Islet of Langerhans (tissue), 1 donor: ENCODE measurements at regions not wholly inside any gene's neighbourhood (a gene's known extent, or its start where the extent isn't known, plus 50 kb on each side); places are given as distances from the start of the nearest gene placed in this dataset.

ENCODE experiments used
- FAIRE-seq: peaks from one replicate; lab custom pipeline; 2011; peaks lifted over from hg19 to GRCh38; lab: Jason Lieb, UNC

DNA sequence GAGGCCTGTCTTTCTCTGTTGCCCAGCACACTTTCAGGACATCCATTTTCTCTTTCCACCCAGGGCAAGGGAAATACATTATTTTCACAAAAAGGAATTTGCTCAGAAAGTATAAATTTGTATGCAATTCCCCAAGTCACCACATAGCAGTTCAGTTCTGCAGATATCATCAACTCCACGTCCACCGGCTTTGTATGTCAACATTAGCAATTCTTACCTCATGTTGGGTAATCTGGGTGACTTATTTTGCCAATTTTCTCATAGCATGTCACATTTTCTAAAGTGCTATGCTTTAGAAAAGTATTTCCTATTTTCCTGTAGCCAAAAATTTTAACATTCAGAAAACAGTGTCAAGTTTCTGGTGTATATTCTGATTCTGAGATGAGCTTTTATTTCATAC, 501.8 kb downstream of the EFNB2 start:
- FAIRE-seq, result no peak

GRCh38 chr13:106032441-106032840, 503.0 kb downstream of the EFNB2 start:
- no peak for FAIRE-seq

DNA sequence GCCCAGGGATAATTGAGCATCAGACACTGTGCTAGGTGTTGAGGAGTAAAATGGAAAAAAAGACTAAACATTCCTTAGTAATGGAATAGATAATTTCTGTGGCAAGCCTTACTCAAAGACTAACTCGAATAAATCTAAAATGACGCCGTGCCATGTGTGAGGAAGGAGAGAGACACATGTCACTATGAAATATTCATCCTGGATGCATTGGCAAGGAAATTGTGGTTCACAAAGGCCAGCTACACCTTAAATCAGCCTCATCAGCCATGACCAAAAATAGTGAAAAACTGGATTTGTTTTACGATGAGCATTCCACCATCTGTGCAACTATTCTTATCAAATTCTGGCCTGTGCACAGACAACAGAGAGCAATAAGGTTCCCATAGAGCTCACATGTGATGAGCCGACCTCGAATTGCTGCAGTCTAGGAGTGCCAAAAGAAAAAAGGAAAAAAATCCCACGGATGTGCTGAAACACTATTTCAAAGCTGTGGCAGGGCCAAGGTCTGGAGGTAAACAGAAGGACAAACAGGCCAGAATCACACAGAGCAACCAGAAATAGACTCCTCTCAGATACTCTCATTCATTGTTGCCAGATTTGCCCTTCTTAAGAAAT, 505.7 kb downstream of the EFNB2 start:
- no peak for FAIRE-seq

DNA sequence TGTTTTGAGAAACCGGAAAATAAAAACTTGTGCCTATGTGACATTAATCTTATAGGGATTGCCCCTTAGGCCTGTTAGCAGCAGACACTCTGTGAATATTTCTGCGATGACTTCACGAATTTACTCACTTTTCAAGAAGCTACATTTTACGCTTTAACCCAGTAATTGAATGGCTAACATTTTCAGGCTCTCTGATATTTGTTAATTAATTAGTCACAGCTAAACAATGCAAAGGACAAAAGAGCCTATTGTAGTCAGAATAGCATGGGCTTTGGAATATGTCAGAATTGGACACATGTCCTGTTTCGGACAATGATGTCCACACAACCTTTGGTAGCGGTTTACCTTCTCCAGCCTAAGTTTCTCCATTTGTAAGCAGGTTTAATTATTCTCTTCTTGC, 506.6 kb downstream of the EFNB2 start:
- no peak for FAIRE-seq

DNA sequence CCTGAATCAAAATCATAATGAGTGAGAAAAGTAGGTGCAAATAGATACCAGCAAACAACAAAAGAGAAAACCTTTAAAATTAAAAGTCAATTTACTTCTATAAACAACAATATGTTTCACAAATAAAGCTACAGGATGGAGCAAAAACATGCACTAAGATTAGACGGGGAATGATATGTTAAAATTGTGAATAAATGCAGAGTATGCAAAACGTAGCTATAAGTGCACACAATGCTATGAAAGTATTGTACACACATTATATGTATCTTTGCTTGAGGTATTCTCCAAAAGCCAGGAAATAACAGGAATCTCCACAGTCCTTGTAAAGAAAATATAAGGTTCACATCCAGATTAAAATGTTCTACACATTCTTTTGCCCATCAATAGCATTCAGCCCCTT, 523.9 kb downstream of the EFNB2 start:
- no peak for FAIRE-seq

GRCh38 chr13:106010836-106011235, 524.6 kb downstream of the EFNB2 start:
- FAIRE-seq, result no peak

DNA sequence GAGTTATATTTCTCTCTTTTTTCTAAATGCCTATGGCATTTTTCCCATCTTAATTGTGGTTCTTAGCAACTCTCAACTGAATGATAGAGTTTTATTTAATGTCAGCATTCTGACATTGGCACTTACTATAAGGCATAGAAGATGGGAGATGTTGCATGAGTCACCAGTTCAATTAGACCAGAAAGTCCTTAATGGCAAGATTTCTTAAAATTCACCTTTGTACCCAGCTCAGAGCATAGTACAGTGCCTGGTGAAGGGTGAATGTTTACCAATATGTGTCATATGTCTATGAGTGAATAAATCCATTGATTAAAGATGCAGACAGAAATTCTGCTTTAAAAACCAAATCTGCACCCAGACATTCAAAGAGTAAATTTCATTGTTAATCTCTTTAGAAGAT, 526.9 kb downstream of the EFNB2 start:
- FAIRE-seq, result no peak

GRCh38 chr13:106007156-106007555, 528.3 kb downstream of the EFNB2 start:
- no peak for FAIRE-seq

DNA sequence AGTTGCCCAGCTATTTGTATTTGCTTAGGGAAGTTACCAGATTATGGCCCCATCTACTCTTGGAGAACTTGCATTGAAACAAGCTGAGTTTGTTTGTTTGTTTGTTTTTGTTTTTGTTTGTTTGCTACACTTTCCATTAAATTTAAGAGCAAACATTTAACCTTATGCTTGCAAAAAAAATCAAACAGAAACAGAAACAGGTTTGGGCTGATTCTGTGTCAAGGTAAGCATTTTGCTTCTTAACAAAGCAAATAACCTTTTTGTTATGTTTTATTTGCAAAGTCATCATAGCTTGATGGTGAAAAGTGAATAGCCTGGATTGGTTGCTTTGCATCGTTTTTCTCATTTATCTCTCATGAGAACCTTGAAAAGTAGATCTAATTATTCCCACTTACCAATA, 531.8 kb downstream of the EFNB2 start:
- no peak for FAIRE-seq

DNA sequence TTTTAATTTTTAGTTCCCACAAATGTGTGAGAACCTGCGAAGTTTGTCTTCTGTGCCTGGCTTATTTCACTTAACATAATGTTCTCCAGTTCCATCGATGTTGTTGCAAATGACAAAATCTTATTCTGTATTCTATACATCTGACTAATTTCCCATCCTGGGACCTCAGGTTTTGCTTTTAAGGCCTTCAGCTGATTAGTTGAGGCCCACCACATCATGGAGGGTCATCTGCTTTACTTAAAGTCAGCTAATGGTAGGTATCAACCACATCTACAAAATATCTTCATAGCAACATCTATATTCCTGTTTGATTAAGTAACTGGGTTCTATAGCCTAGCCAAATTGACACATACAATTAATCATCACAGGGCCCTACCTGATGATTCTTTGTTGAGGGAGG, 534.0 kb downstream of the EFNB2 start:
- no peak for FAIRE-seq

GRCh38 chr13:105997581-105998550, 537.6 kb downstream of the EFNB2 start:
- no peak for FAIRE-seq

- FAIRE-seq, result no peak
These were observed 539.0 kb downstream of the EFNB2 start for GRCh38 chr13:105996391-105997025.

GRCh38 chr13:105994340-105994739, 541.1 kb downstream of the EFNB2 start:
- no peak for FAIRE-seq

- peak; percentile 72 for FAIRE-seq
These were observed 543.7 kb downstream of the EFNB2 start for GRCh38 chr13:105991622-105992277.

GRCh38 chr13:105991131-105991530, 544.3 kb downstream of the EFNB2 start:
- FAIRE-seq, result no peak

- FAIRE-seq, result no peak
These were observed 545.1 kb downstream of the EFNB2 start for GRCh38 chr13:105990256-105990958.

DNA sequence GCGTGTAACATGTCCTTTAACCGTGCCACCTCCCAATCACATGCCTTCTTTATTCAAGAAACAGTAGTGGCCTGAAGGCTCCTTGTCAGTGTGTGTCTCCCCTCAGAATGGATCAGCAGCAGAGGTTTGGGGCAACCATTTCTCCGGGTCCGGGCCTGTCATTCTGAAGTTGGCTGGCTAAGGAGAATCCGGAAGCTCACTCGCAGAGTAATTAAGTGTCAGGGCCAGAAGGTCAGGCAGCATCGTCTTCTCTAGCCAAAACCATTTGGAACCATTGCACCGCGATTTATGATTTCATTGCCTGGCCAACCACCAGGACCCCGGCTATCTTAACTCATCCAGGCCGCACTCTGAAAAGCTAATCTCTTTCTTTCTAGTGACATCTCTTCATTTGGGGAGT, 550.8 kb downstream of the EFNB2 start:
- no peak for FAIRE-seq

DNA sequence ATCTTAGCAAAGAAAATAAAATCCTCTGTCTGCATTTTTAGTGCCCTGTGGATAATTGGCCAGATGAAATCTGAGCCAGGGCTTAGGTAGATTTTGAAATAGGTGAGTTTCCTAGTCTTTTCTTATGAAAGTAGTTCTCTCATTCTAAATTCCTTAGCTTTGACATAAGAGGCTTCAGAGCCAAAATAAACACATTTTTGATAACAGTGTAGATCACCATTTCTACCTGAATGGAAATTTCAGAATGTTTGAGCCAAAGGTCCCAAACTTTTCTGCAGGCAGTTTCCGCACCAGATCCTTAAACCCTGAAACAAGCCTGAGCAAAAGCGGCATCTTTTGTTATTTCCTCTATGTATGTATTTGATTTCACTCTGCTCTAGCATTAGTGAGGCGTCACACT, 551.2 kb downstream of the EFNB2 start:
- no peak for FAIRE-seq

- no peak for FAIRE-seq
These were observed 553.1 kb downstream of the EFNB2 start for GRCh38 chr13:105982219-105982930.

- peak; percentile 33 for FAIRE-seq
These were observed 556.1 kb downstream of the EFNB2 start for GRCh38 chr13:105979131-105980011.
